ENCODE measurements at regions not wholly inside any gene's neighbourhood (a gene's known extent, or its start where the extent isn't known, plus 50 kb on each side); places are given as distances from the start of the nearest gene placed in this dataset.

- TF ChIP-seq CTCF (conservative IDR thresholded peaks at IDR 0.05; ENCODE audit: low read length) (no peak), EZH2phosphoT487 (IDR thresholded peaks at IDR 0.05; ENCODE audit: borderline replicate concordance, low read depth, low read length) (no peak)
These were observed 108.2 kb upstream of the ERBB4 start for GRCh38 chr2:212646698-212647366.
